ENCODE measurements at regions not wholly inside any gene's neighbourhood (a gene's known extent, or its start where the extent isn't known, plus 50 kb on each side); places are given as distances from the start of the nearest gene placed in this dataset.

DNA sequence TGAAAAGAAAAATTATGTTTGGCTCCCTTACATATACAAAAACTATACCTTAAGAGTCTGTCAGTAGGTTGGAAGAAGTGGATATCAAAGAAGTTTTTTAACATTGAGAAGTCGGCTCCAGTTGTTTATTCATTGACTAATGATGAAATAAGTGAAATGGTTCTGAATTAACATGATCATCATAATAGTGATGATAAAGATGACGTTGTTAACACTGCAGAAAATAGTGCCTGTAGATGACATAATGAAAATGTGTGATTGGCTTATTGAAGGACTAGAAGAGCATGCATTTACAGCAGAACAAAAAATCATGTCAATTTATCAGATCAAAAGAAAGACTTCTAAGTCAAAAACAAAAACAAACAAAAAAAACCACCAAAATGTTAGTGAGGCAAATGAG is 1125.4 kb upstream of the NXPH2 start:
- no peak overlapping the region for H3K4me3 ChIP-seq (ENCODE audit: low read depth, low read length)
- TF ChIP-seq, protein P1, sequence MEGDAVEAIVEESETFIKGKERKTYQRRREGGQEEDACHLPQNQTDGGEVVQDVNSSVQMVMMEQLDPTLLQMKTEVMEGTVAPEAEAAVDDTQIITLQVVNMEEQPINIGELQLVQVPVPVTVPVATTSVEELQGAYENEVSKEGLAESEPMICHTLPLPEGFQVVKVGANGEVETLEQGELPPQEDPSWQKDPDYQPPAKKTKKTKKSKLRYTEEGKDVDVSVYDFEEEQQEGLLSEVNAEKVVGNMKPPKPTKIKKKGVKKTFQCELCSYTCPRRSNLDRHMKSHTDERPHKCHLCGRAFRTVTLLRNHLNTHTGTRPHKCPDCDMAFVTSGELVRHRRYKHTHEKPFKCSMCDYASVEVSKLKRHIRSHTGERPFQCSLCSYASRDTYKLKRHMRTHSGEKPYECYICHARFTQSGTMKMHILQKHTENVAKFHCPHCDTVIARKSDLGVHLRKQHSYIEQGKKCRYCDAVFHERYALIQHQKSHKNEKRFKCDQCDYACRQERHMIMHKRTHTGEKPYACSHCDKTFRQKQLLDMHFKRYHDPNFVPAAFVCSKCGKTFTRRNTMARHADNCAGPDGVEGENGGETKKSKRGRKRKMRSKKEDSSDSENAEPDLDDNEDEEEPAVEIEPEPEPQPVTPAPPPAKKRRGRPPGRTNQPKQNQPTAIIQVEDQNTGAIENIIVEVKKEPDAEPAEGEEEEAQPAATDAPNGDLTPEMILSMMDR (IDR thresholded peaks at IDR 0.05; ENCODE audit: insufficient read depth, low read depth, low read length, missing control alignments) = no peak
- no peak for DNase-seq (ENCODE audit: low read depth)

DNA sequence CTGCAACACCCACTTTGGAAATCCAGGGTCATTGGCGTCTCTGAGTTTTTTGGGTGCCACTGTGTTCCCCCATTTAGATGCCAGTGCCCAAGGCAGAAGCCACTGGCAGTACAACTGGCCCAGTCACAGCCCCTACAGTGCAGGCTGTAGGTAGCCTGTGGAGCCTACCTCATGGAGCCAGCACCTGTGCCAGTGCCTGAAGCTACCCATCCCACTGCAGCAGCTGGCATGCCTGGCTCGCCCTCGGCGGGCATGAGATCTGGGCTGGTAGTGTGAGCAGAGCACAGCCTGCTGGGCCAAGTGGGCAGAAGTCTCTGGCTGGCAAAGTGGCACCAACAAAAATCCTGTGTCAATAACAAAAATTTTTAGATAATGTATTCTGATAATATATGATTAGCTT is 1111.4 kb upstream of the NXPH2 start:
- H3K4me3 ChIP-seq (ENCODE audit: low read depth, low read length) = no peak overlapping the region
- no peak for DNase-seq (ENCODE audit: low read depth)
- TF ChIP-seq, protein P1 (IDR thresholded peaks at IDR 0.05; ENCODE audit: insufficient read depth, low read depth, low read length, missing control alignments) = no peak

DNA sequence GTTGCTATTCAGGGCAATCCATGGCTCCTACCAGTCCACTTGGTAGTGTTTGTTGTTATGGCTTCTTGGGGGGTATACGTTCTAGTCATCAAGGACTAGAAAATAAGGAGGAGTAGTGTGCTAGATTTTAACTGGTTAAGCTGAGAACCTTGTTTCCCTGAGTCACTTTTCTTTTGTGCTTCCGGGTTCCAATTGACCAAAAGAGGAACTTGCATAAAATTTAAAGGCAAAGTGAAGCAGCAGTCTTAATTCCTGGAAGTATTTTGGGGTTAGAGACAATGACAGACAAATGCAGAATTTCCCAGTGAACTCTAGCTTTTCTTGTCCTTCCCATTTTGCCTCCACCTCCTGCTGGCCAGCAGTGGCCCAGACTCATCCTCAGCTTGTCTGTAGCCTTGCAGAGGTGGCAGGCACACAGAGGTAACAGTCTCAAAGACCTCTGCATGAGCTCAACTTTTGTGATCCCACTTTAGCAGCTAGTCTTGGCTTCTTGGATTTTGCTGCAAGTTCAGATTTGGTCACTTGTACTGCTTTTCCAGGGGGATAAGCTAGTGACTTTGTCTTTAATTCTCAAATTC is 1105.8 kb upstream of the NXPH2 start:
- no peak for DNase-seq (ENCODE audit: low read depth)
- H3K4me3 ChIP-seq (ENCODE audit: low read depth, low read length) = no peak overlapping the region
- TF ChIP-seq, protein P1 (IDR thresholded peaks at IDR 0.05; ENCODE audit: insufficient read depth, low read depth, low read length, missing control alignments) = no peak

DNA sequence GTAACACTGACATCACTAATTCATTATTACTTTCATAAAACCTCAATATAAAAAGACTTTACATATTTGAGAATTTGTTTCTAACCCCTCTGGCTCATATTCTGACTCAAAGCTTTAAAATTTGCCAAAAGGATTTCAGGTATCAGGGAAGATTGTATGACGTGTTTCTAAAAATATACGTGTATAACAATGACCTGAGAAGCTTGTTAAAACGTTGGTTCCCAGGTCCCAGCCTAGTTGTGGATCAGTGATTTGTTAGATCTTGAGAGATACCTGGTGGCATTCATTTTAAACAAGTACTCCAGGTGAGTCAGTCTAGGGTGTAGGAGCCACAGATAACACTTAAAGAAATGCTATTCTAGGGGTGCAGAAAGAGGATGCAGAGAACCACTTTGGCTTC is 1096.8 kb upstream of the NXPH2 start:
- TF ChIP-seq, protein P1 (IDR thresholded peaks at IDR 0.05; ENCODE audit: insufficient read depth, low read depth, low read length, missing control alignments) = no peak
- DNase-seq (ENCODE audit: low read depth) = no peak
- no peak overlapping the region for H3K4me3 ChIP-seq (ENCODE audit: low read depth, low read length)

DNA sequence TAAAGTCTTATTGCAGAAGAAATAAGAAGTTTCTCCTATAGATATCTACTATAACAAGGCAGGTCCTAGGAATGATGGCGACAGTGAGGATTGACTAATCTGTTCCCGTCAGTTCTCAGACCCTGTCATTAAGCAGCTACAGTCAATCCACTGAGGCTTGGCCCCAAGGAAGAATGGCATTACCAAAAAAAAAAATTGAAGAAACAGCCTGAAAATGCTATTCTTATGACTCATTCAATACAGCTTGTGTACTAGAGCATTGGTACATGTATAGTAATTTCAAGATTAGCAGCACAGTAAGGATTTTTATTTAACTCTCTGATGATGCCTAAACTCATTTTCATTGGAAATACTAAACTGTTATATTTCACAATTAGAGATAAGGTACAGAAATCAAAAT is 1096.1 kb upstream of the NXPH2 start:
- TF ChIP-seq, protein P1 (IDR thresholded peaks at IDR 0.05; ENCODE audit: insufficient read depth, low read depth, low read length, missing control alignments) = no peak
- DNase-seq (ENCODE audit: low read depth) = no peak
- no peak overlapping the region for H3K4me3 ChIP-seq (ENCODE audit: low read depth, low read length)

DNA sequence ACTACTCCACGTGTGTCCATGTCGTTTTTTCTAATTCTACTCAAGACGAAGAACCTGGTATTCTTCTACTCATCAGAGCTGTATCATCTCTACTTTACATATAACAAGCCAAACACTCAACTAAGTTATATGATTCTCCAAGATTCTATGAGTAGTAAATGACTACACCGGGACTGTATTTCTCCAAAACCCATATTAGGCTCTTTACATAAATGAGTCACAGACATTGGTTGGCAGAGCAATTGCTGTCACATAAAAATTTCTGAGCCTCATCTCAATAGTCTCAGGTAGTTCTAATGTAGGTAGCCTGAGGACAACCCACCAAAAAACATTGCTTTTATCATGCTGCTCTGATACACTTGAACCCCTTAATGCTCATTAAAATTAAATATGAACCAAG is 1092.3 kb upstream of the NXPH2 start:
- TF ChIP-seq, protein P1 (IDR thresholded peaks at IDR 0.05; ENCODE audit: insufficient read depth, low read depth, low read length, missing control alignments) = no peak
- no peak overlapping the region for H3K4me3 ChIP-seq (ENCODE audit: low read depth, low read length)
- DNase-seq (ENCODE audit: low read depth) = no peak

DNA sequence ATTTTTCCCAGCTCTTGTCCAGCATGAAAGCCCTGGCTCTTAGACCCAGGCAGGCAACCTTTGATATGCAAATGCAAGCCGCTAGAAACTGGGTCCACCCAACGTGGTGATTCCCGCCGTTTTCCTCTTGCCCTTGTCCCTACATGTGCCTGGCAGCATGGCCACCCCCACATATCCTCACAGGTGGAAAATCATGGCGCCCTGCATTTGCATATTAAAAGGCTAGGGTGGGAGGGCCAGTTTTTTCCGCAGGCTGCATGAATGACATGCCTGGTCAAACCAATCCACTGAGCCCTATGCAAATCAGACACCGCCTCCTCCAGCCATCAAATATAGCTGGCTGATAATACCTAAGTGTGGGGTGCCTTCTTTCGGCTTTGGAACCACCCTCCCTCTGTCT is 1091.8 kb upstream of the NXPH2 start:
- H3K4me3 ChIP-seq (ENCODE audit: low read depth, low read length) = no peak overlapping the region
- TF ChIP-seq, protein P1 (IDR thresholded peaks at IDR 0.05; ENCODE audit: insufficient read depth, low read depth, low read length, missing control alignments) = no peak
- no peak for DNase-seq (ENCODE audit: low read depth)

Data from GM12865 (cell line).